H9 (cell line): ENCODE measurements at regions not wholly inside any gene's neighbourhood (a gene's known extent, or its start where the extent isn't known, plus 50 kb on each side); places are given as distances from the start of the nearest gene placed in this dataset.

ENCODE experiments used
- DNase-seq: peaks from one replicate; pipeline ENCODE4 v3.0.0-alpha.2; 2017
- H2AFZ ChIP-seq: one replicate; pipeline ENCODE4 v1.6.1; 2013; ENCODE audit warnings: mild to moderate bottlenecking, low read length, control low read depth, moderate library complexity
- H2AK5ac ChIP-seq: 2 replicates; pipeline ENCODE4 v1.6.1; 2013; ENCODE audit warnings: low read length, control low read depth, mixed read lengths; ENCODE audit not compliant: insufficient read length
- H2BK120ac ChIP-seq: one replicate; pipeline ENCODE4 v1.6.1; 2013; ENCODE audit warnings: low read depth, mild to moderate bottlenecking, low read length, control low read depth, inconsistent platforms; ENCODE audit not compliant: poor library complexity, severe bottlenecking
- H2BK12ac ChIP-seq: 2 replicates; pipeline ENCODE4 v1.6.1; 2013; ENCODE audit warnings: low read length, control low read depth, mixed read lengths, low read depth; ENCODE audit not compliant: insufficient read length
- H2BK15ac ChIP-seq: 2 replicates; pipeline ENCODE4 v1.6.1; 2013; ENCODE audit warnings: low read depth, low read length, control low read depth
- H2BK20ac ChIP-seq: one replicate; pipeline ENCODE4 v1.6.1; 2013; ENCODE audit warnings: low read depth, mild to moderate bottlenecking, low read length, control low read depth, inconsistent platforms; ENCODE audit not compliant: poor library complexity, severe bottlenecking
- H2BK5ac ChIP-seq: 2 replicates; pipeline ENCODE4 v1.6.1; 2013; ENCODE audit warnings: low read length, control low read depth, mixed read lengths; ENCODE audit not compliant: insufficient read length
- H3K14ac ChIP-seq: 2 replicates; pipeline ENCODE4 v1.6.1; 2013; ENCODE audit warnings: low read length, control low read depth; ENCODE audit not compliant: insufficient read depth
- H3K18ac ChIP-seq: 2 replicates; pipeline ENCODE4 v1.6.1; 2013; ENCODE audit warnings: low read depth, mild to moderate bottlenecking, mixed read lengths, low read length, control low read depth; ENCODE audit not compliant: insufficient read length
- H3K23ac ChIP-seq: 2 replicates; pipeline ENCODE4 v1.6.1; 2013; ENCODE audit warnings: low read length, control low read depth, mixed read lengths, low read depth; ENCODE audit not compliant: insufficient read length
- H3K23me2 ChIP-seq: 2 replicates; pipeline ENCODE4 v1.6.1; 2013; ENCODE audit warnings: low read depth, mild to moderate bottlenecking, mixed read lengths, low read length, control low read depth; ENCODE audit not compliant: insufficient read length, poor library complexity, severe bottlenecking
- H3K27ac ChIP-seq: 2 replicates; pipeline ENCODE4 v1.5.1; 2013; ENCODE audit warnings: low read length, control low read depth, mixed read lengths, low read depth; ENCODE audit not compliant: insufficient read length
- H3K27me3 ChIP-seq: 2 replicates; pipeline ENCODE4 v1.6.1; 2013; ENCODE audit warnings: low read length, control low read depth, inconsistent platforms; ENCODE audit not compliant: insufficient read depth
- H3K4ac ChIP-seq: 2 replicates; pipeline ENCODE4 v1.6.1; 2013; ENCODE audit warnings: low read depth, mild to moderate bottlenecking, control low read depth, inconsistent platforms, low read length, moderate library complexity
- H3K4me1 ChIP-seq: 2 replicates; pipeline ENCODE4 v1.6.1; 2013; ENCODE audit warnings: low read length, control low read depth, inconsistent platforms; ENCODE audit not compliant: insufficient read depth
- H3K4me2 ChIP-seq: 2 replicates; pipeline ENCODE4 v1.6.1; 2013; ENCODE audit warnings: low read length, control low read depth, mixed read lengths; ENCODE audit not compliant: insufficient read length, insufficient read depth
- H3K56ac ChIP-seq: 2 replicates; pipeline ENCODE4 v1.6.1; 2013; ENCODE audit warnings: low read depth, mild to moderate bottlenecking, mixed read lengths, low read length, control low read depth; ENCODE audit not compliant: insufficient read length
- H3K79me1 ChIP-seq: 2 replicates; pipeline ENCODE4 v1.6.1; 2013; ENCODE audit warnings: low read depth, mild to moderate bottlenecking, moderate library complexity, low read length, control low read depth, inconsistent platforms; ENCODE audit not compliant: insufficient read depth, poor library complexity, severe bottlenecking
- H3K79me2 ChIP-seq: 2 replicates; pipeline ENCODE4 v1.6.1; 2013; ENCODE audit warnings: low read length, control low read depth, inconsistent platforms; ENCODE audit not compliant: insufficient read depth
- H3K9ac ChIP-seq: 2 replicates; pipeline ENCODE4 v1.6.1; 2013; ENCODE audit warnings: low read length, control low read depth, mixed read lengths; ENCODE audit not compliant: insufficient read length; ENCODE audit errors: extremely low read depth
- H3K9me3 ChIP-seq: one replicate; pipeline ENCODE4 v1.6.1; 2013; ENCODE audit warnings: low read depth, low read length, inconsistent platforms; ENCODE audit not compliant: control insufficient read depth
- H3T11ph ChIP-seq: one replicate; pipeline ENCODE4 v1.6.1; 2013; ENCODE audit warnings: mild to moderate bottlenecking, low read length, control low read depth, inconsistent platforms
- H4K20me1 ChIP-seq: one replicate; pipeline ENCODE4 v1.6.1; 2013; ENCODE audit not compliant: control insufficient read depth, insufficient read length, insufficient read depth
- H4K5ac ChIP-seq: 2 replicates; pipeline ENCODE4 v1.6.1; 2013; ENCODE audit warnings: low read depth, mild to moderate bottlenecking, mixed read lengths, low read length, control low read depth; ENCODE audit not compliant: insufficient read length
- H4K8ac ChIP-seq: replicated peaks from 2 replicates; pipeline ENCODE4 v1.6.1; 2013; ENCODE audit warnings: low read length, control low read depth, mixed read lengths, low read depth; ENCODE audit not compliant: insufficient read length
- H4K91ac ChIP-seq: 2 replicates; pipeline ENCODE4 v1.6.1; 2013; ENCODE audit warnings: low read depth, mild to moderate bottlenecking, moderate library complexity, mixed read lengths, low read length, control low read depth; ENCODE audit not compliant: insufficient read length
- H3K27ac Mint-ChIP-seq, 3 experiments: 2 replicates in 2 of 3; 3 replicates in 1 of 3; pipeline ENCODE4 v1.8.0; 2020 to 2021; ENCODE audit warnings: mixed read lengths in 3 of 3, mild to moderate bottlenecking in 1 of 3, moderate library complexity in 1 of 3
- H3K27me3 Mint-ChIP-seq: 2 replicates; pipeline ENCODE4 v1.8.0; 2021; ENCODE audit warnings: low read depth, mild to moderate bottlenecking, moderate library complexity, mixed read lengths
- H3K36me3 Mint-ChIP-seq, 3 experiments: 2 replicates in 2 of 3; 3 replicates in 1 of 3; pipeline ENCODE4 v1.8.0; 2020 to 2021; ENCODE audit warnings: low read depth in 3 of 3, mixed read lengths in 3 of 3; ENCODE audit not compliant: insufficient read depth in 1 of 3
- H3K4me1 Mint-ChIP-seq, 2 experiments: 2 replicates each; pipeline ENCODE4 v1.8.0; 2020; ENCODE audit warnings: mixed read lengths in 2 of 2
- H3K4me3 Mint-ChIP-seq, 2 experiments: 2 replicates in 1 of 2; 3 replicates in 1 of 2; pipeline ENCODE4 v1.8.0; 2020 to 2021; ENCODE audit warnings: mild to moderate bottlenecking in 2 of 2, mixed read lengths in 2 of 2, moderate library complexity in 1 of 2
- H3K9me3 Mint-ChIP-seq, 2 experiments: 2 replicates in 1 of 2; 3 replicates in 1 of 2; pipeline ENCODE4 v1.8.0; 2020; ENCODE audit warnings: mild to moderate bottlenecking in 2 of 2, mixed read lengths in 2 of 2, moderate library complexity in 1 of 2
- CTCF ChIP-seq: fragments of 200-600 bp; sonication (generic); conservative IDR thresholded peaks from 3 replicates; pipeline ENCODE4 v1.8.0; 2021; ENCODE audit warnings: antibody characterized with exemption, mild to moderate bottlenecking
- WGBS: extraction: QIAGEN DNeasy Blood & Tissue Kit; methylation state at CpG from one replicate; pipeline ENCODE4 v1.1.7; 2013; ENCODE audit warnings: missing lambda C conversion rate, low lambda C conversion rate, mixed read lengths; ENCODE audit not compliant: insufficient read length; ENCODE audit errors: extremely low coverage; 5-methylcytosine and 5-hydroxymethylcytosine counted together

- Histone ChIP-seq H3T11ph (no peak overlapping the region), H2AK5ac (no peak overlapping the region), H4K91ac (no peak overlapping the region), H3K79me1 (no peaks in the 10 kb centered on the region), H3K14ac (no peak overlapping the region), H2BK15ac (no peak overlapping the region), H2BK5ac (no peak overlapping the region), H4K5ac (no peak overlapping the region), H2BK20ac (no peak overlapping the region), H3K4me2 (no peak overlapping the region), H2BK12ac (no peak overlapping the region), H3K56ac (no peak overlapping the region), H3K18ac (no peak overlapping the region), H3K9me3 (no peaks in the 10 kb centered on the region), H3K27ac (no peak overlapping the region), H3K27me3 (no peaks in the 10 kb centered on the region), H3K9ac (no peak overlapping the region), H3K4me1 (no peaks in the 10 kb centered on the region), H2AFZ (no peak overlapping the region), H3K4ac (no peak overlapping the region), H3K23ac (no peak overlapping the region), H3K23me2 (no peaks in the 10 kb centered on the region), H4K20me1 (no peaks in the 10 kb centered on the region), H3K79me2 (no peaks in the 10 kb centered on the region), H4K8ac (no peak overlapping the region), H2BK120ac (no peak overlapping the region)
- TF ChIP-seq CTCF: no peak
- H3K36me3 Mint-ChIP-seq: peaks cover 0 to 12% (median 0%) of the 10 kb centered on the region in 3 experiments; a peak in 4 of 7 replicates
- H3K9me3 Mint-ChIP-seq: peaks cover 5 to 7% of the 10 kb centered on the region in 2 experiments; a peak in 4 of 5 replicates
- DNase-seq: no peak
- no peak overlapping the region for H3K4me3 Mint-ChIP-seq
- H3K4me1 Mint-ChIP-seq: no peaks in the 10 kb centered on the region
- no peak overlapping the region for H3K27ac Mint-ChIP-seq
- WGBS: no CpG with 5 or more reads among the region's 3 CpGs
- H3K27me3 Mint-ChIP-seq: no peaks in the 10 kb centered on the region
These were observed 891.5 kb upstream of the CELF2 start for GRCh38 chr10:10126218-10126617.
